ENCODE measurements at regions not wholly inside any gene's neighbourhood (a gene's known extent, or its start where the extent isn't known, plus 50 kb on each side); places are given as distances from the start of the nearest gene placed in this dataset.
A peak's percentile ranks its signal among the peaks of the same experiment; 100 is the strongest.

DNA sequence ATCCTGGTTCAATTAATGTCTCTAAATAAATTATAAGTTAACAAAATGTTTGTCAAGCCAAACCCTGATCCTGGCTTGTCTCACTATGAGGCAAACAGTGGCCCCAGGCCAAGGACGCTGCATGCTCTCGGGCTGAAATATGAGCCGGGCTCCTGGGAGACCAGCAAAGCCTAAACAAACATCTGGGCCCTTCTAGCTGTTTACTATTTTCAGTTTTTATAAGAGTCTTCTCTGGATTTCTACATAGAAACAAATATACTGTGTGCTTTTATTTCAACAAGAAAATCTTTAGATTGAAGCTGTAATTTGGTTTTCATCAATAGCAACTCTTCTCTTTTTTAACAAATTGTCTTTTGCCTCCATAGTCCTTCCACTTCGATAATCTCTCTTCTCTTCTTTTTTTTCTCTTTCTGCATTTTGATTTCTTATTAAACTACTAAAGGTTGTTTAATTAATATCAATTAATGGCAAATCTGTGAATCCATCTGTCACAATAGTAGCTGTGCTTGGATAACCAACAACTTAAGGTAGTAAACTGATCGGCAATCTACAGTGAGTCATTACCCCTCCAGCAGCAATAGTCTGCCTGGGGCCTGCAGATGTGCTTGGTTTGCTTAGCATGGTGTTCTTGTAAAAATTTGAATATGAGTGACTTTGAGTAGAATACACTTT lies 83.3 kb upstream of the DNAJC1 start:
- TF ChIP-seq CEBPB (tag; IDR thresholded peaks at IDR 0.05) (no peak), POLR2AphosphoS5 (IDR thresholded peaks at IDR 0.05; ENCODE audit: control insufficient read depth, insufficient read depth, low read depth, low read length) (no peak)
- TF ChIP-seq, protein P1, sequence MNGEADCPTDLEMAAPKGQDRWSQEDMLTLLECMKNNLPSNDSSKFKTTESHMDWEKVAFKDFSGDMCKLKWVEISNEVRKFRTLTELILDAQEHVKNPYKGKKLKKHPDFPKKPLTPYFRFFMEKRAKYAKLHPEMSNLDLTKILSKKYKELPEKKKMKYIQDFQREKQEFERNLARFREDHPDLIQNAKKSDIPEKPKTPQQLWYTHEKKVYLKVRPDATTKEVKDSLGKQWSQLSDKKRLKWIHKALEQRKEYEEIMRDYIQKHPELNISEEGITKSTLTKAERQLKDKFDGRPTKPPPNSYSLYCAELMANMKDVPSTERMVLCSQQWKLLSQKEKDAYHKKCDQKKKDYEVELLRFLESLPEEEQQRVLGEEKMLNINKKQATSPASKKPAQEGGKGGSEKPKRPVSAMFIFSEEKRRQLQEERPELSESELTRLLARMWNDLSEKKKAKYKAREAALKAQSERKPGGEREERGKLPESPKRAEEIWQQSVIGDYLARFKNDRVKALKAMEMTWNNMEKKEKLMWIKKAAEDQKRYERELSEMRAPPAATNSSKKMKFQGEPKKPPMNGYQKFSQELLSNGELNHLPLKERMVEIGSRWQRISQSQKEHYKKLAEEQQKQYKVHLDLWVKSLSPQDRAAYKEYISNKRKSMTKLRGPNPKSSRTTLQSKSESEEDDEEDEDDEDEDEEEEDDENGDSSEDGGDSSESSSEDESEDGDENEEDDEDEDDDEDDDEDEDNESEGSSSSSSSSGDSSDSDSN (IDR thresholded peaks at IDR 0.05; ENCODE audit: borderline replicate concordance in 1 of 2, low read depth in 2 of 2, low read length in 2 of 2), result 0 out of 4 replicates have a peak, but pooled peaks of 1 of the 2 experiments have one; percentile 50
